ENCODE measurements at regions not wholly inside any gene's neighbourhood (a gene's known extent, or its start where the extent isn't known, plus 50 kb on each side); places are given as distances from the start of the nearest gene placed in this dataset.

GRCh38 chr1:98316286-98316905 lies 345.1 kb upstream of the SNX7 start:
- no peak overlapping the region for H3K4me3 ChIP-seq
- WGBS (ENCODE audit: missing lambda C conversion rate) = 87% methylated on average over 2 of the region's 2 CpGs
- ChIA-PET CTCF (no interaction called here), POLR2A (no interaction called here)
- H3K4me2 ChIP-seq = peak overlapping the region; percentile 19; the same call in 1 of the 3 replicates
- TF ChIP-seq ESRRA (IDR thresholded peaks at IDR 0.05; ENCODE audit: borderline replicate concordance, low read length) (no peak), JUN (IDR thresholded peaks at IDR 0.05) (no peak), KDM5A (IDR thresholded peaks at IDR 0.05) (no peak), BHLHE40 (IDR thresholded peaks at IDR 0.05; ENCODE audit: low read depth, low read length) (no peak), NR3C1 (IDR thresholded peaks at IDR 0.05) (no peak), MYC (IDR thresholded peaks at IDR 0.05; ENCODE audit: borderline replicate concordance, low read length) (no peak), PHF8 (IDR thresholded peaks at IDR 0.05; ENCODE audit: borderline replicate concordance, low read depth) (no peak), GATA3 (IDR thresholded peaks at IDR 0.05; ENCODE audit: borderline replicate concordance) (no peak)
- no peaks in the 10 kb centered on the region for H3K9me3 ChIP-seq
- no peak for DNase-seq (ENCODE audit: low read depth in 1 of 2, low spot score in 1 of 2)
- no peak for FAIRE-seq
- H3K4me1 ChIP-seq = peaks cover 20% of the 10 kb centered on the region
- H3K27ac ChIP-seq = peak overlapping the region; percentile 1 to 61; a peak in 2 of 6 replicates
- ATAC-seq = no peak

GRCh38 chr1:98315309-98315708 lies 346.2 kb upstream of the SNX7 start:
- WGBS (ENCODE audit: missing lambda C conversion rate) = 93% methylated on average over 1 of the region's 1 CpG
- ChIA-PET CTCF (no interaction called here), POLR2A (no interaction called here)
- H3K27ac ChIP-seq = peak overlapping the region in 1 of 2 experiments; percentile 61; a peak in 1 of 6 replicates
- H3K4me2 ChIP-seq = peak overlapping the region; percentile 19; the same call in 2 of the 3 replicates
- ATAC-seq (no peak), FAIRE-seq (no peak), DNase-seq (ENCODE audit: low read depth in 1 of 2, low spot score in 1 of 2) (no peak)
- H3K9me3 ChIP-seq = no peaks in the 10 kb centered on the region
- H3K4me3 ChIP-seq = no peak overlapping the region
- TF ChIP-seq SREBF2 (IDR thresholded peaks at IDR 0.05) = no peak
- TF ChIP-seq FOSL2 (IDR thresholded peaks at IDR 0.05) = no peak
- TF ChIP-seq FOSL2 (CRISPR knock-in tag; IDR thresholded peaks at IDR 0.05) = peak; percentile 17; the same call in 1 of the 2 replicates
- H3K4me1 ChIP-seq = peaks cover 20% of the 10 kb centered on the region

GRCh38 chr1:98314601-98315000 lies 346.9 kb upstream of the SNX7 start:
- Histone ChIP-seq H3K4me1 (peaks cover 20% of the 10 kb centered on the region), H3K9me3 (no peaks in the 10 kb centered on the region), H3K4me3 (no peak overlapping the region), H3K27ac (no peak overlapping the region), H3K4me2 (no peak overlapping the region)
- FAIRE-seq (no peak), DNase-seq (ENCODE audit: low read depth in 1 of 2, low spot score in 1 of 2) (no peak), ATAC-seq (no peak)
- TF ChIP-seq ATOH8 (CRISPR knock-in tag; IDR thresholded peaks at IDR 0.05; ENCODE audit: low read depth) (no peak), NR3C1 (IDR thresholded peaks at IDR 0.05) (no peak), MYC (IDR thresholded peaks at IDR 0.05; ENCODE audit: borderline replicate concordance, low read length) (no peak), BHLHE40 (IDR thresholded peaks at IDR 0.05; ENCODE audit: low read depth, low read length) (no peak), SREBF2 (IDR thresholded peaks at IDR 0.05) (no peak), HOXB13 (CRISPR knock-in tag; IDR thresholded peaks at IDR 0.05; ENCODE audit: low read depth) (no peak), EHMT2 (IDR thresholded peaks at IDR 0.05; ENCODE audit: low read depth) (no peak), MAZ (IDR thresholded peaks at IDR 0.05; ENCODE audit: borderline replicate concordance, low read depth, low read length) (no peak), NFE2L2 (conservative IDR thresholded peaks at IDR 0.05; ENCODE audit: low read length) (no peak), JUN (IDR thresholded peaks at IDR 0.05) (no peak), MAX (IDR thresholded peaks at IDR 0.05) (no peak), HEYL (CRISPR knock-in tag; IDR thresholded peaks at IDR 0.05) (no peak)
- CTCF ChIA-PET = no interaction called here
- WGBS (ENCODE audit: missing lambda C conversion rate) = 88% methylated on average over 1 of the region's 1 CpG
- POLR2A ChIA-PET = no interaction called here

GRCh38 chr1:98306517-98307089 lies 354.9 kb upstream of the SNX7 start:
- Histone ChIP-seq H3K9me3 (no peaks in the 10 kb centered on the region), H3K4me2 (no peak overlapping the region), H3K27ac (no peak overlapping the region), H3K4me1 (no peaks in the 10 kb centered on the region), H3K4me3 (no peak overlapping the region)
- POLR2A ChIA-PET = no interaction called here
- no peak for ATAC-seq
- no peak for FAIRE-seq
- CTCF ChIA-PET = interaction anchor here (1.3 kb wide), 1 partner anchor 9 kb away, joined by 3 read pairs; no protein-coding TSS in a partner anchor
- DNase-seq (ENCODE audit: low read depth in 1 of 2, low spot score in 1 of 2) = no peak
- TF ChIP-seq RCOR1 (IDR thresholded peaks at IDR 0.05; ENCODE audit: low read depth, low read length) = no peak
- TF ChIP-seq ATOH8 (CRISPR knock-in tag; IDR thresholded peaks at IDR 0.05; ENCODE audit: low read depth) = no peak
- TF ChIP-seq RFX5 (IDR thresholded peaks at IDR 0.05) = no peak
- TF ChIP-seq GATA3 (IDR thresholded peaks at IDR 0.05; ENCODE audit: borderline replicate concordance) = no peak
- no peak for TF ChIP-seq ZFP36 (IDR thresholded peaks at IDR 0.05; ENCODE audit: borderline replicate concordance, partially characterized antibody)
- no peak for TF ChIP-seq RARB (CRISPR knock-in tag; IDR thresholded peaks at IDR 0.05)
- no peak for TF ChIP-seq MYC (IDR thresholded peaks at IDR 0.05; ENCODE audit: borderline replicate concordance, low read length)
- TF ChIP-seq JUNB (IDR thresholded peaks at IDR 0.05) = no peak
- no peak for TF ChIP-seq SREBF2 (IDR thresholded peaks at IDR 0.05)
- TF ChIP-seq MAFK (IDR thresholded peaks at IDR 0.05; ENCODE audit: partially characterized antibody) = no peak
- TF ChIP-seq HEYL (CRISPR knock-in tag; IDR thresholded peaks at IDR 0.05) = no peak
- no peak for TF ChIP-seq REST (IDR thresholded peaks at IDR 0.05)
